Mucosa of stomach (tissue), 1 donor: ENCODE measurements at regions not wholly inside any gene's neighbourhood (a gene's known extent, or its start where the extent isn't known, plus 50 kb on each side); places are given as distances from the start of the nearest gene placed in this dataset.

Experiments used
- H3K27me3 ChIP-seq: one replicate; pipeline ENCODE4 v1.7.0; 2013; ENCODE audit warnings: mild to moderate bottlenecking, low read length; ENCODE audit not compliant: control insufficient read depth, insufficient read depth
- H3K36me3 ChIP-seq: one replicate; pipeline ENCODE4 v1.7.0; 2013; ENCODE audit warnings: low read length; ENCODE audit not compliant: control insufficient read depth, insufficient read depth
- H3K4me1 ChIP-seq: one replicate; pipeline ENCODE4 v1.7.0; 2013; ENCODE audit warnings: mild to moderate bottlenecking, low read length; ENCODE audit not compliant: control insufficient read depth, insufficient read depth
- H3K4me3 ChIP-seq: one replicate; pipeline ENCODE4 v1.7.0; 2013; ENCODE audit warnings: low read length
- H3K9ac ChIP-seq: one replicate; pipeline ENCODE4 v1.7.0; 2013; ENCODE audit warnings: mild to moderate bottlenecking, low read length, moderate library complexity
- H3K9me3 ChIP-seq: one replicate; pipeline ENCODE4 v1.7.0; 2013; ENCODE audit warnings: mild to moderate bottlenecking, low read length, moderate library complexity; ENCODE audit not compliant: control insufficient read depth
- donor health status: Pancreatic carcinoma.

DNA sequence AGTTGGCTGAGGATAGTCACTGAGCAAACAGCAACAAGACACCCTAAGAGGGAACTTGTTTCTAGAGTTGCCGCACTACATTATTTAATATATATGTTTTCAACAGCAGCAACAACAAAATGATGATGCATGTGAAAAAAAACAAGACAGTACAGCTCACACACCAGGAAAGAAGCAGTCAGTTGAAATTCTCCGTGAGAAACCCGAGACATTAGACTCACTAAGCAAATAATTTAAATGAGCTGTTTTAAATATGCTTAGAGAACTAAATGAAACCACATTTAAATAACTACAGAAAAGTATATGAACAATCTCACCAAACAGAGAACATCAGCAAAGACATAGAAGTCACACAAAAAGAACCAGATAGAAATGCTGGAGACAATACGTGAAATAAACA is 426.3 kb upstream of the PFKP start:
- Histone ChIP-seq H3K36me3 (no peaks in the 10 kb centered on the region), H3K4me3 (no peak overlapping the region)

DNA sequence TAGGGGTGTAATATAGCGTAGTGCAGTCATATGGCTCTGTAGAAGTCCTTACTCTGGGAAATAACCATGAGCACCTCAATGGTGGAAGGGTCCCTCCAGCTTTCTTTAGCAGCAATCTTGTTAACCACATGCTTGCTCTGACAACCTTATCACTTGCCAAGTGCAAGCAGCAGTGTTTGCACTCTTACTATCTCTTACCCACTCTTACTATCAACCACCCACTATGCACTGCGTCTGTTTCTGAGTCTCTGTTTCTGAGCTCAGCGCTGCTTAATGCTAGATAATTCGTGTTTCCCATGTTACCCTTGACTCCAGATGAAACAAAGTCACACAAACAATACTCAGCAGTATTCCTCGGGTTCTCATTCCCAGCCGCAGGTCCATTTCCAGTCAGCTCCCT is 433.7 kb upstream of the PFKP start:
- no peak overlapping the region for H3K9ac ChIP-seq
- no peaks in the 10 kb centered on the region for H3K4me1 ChIP-seq
- no peaks in the 10 kb centered on the region for H3K9me3 ChIP-seq
- no peak overlapping the region for H3K4me3 ChIP-seq
- no peaks in the 10 kb centered on the region for H3K36me3 ChIP-seq
- H3K27me3 ChIP-seq: no peaks in the 10 kb centered on the region

More for the DNA sequence above, 426.3 kb upstream of the PFKP start:
- no peaks in the 10 kb centered on the region for H3K9me3 ChIP-seq
- no peak overlapping the region for H3K9ac ChIP-seq
- H3K27me3 ChIP-seq: no peaks in the 10 kb centered on the region
- no peaks in the 10 kb centered on the region for H3K4me1 ChIP-seq

DNA sequence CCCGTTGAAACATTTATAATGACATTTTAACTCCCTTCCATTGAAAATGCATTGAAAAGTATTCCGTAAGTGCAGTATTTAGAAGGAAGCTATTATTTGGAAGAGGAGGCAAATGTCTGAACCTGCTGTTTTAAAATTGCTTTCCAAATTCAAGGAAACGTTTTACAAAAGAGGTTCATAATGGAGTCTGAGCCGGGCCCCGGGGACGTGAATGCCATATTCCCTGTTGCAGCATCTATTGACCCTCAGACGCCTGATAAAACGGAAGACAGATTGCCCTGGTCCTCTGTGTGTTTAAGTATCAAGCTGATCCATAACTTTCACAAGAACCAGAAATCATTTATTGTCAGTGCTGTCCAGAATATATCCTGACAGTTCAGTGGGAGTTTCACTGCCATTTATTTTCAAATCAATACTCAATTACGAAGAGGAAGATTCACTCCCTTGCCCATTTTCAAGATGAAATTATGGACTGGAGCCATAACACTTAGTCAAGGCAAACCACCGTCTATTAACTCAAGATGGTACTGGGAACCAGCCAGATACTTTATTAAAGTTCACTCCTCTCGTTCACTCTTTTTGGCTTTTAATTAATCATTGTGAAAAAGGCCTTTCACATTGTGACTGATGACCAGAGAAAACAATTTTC is 435.7 kb upstream of the PFKP start:
- H3K36me3 ChIP-seq: no peaks in the 10 kb centered on the region
- H3K9me3 ChIP-seq: no peaks in the 10 kb centered on the region
- H3K4me3 ChIP-seq: no peak overlapping the region
- H3K9ac ChIP-seq: no peak overlapping the region
- no peaks in the 10 kb centered on the region for H3K4me1 ChIP-seq
- no peaks in the 10 kb centered on the region for H3K27me3 ChIP-seq

DNA sequence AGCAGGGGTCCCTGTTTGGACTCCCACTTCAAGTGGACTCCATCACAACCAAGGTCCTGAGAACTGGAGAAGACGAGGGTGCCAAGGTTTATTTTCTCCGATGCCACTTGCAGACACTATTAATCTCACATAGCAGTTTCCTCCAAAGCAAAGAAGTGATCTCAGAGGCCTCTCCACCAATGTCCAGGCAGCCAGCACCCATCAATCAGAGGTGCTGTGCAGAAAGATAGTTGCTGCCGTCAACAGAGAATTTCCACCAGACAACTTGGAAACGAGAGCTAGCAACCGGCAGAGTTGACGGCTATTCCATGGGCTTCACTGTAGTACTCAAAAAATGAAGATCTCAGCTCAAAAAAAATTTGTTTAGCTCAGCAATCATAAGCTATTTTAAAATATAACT is 438.6 kb upstream of the PFKP start:
- Histone ChIP-seq H3K36me3 (no peaks in the 10 kb centered on the region), H3K9ac (no peak overlapping the region), H3K27me3 (no peaks in the 10 kb centered on the region), H3K4me1 (no peaks in the 10 kb centered on the region), H3K9me3 (no peaks in the 10 kb centered on the region), H3K4me3 (no peak overlapping the region)

DNA sequence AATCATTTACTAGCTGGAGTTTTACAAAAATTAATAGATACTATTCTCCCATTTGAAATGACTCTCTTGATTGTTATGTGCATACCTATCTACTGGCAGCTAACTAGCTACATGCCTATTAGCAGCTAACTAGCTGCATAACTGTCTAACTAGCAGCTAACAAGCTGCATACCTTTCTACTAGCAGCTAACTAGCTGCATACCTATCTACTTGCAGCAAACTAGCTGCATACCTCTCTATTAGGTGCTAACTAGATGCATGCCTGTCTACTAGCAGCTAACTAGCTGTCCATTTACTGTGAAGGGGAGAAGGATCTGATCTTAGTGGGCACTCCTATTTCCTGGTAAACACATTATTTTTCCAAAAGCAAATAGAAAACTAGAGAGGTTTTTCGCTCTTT is 439.4 kb upstream of the PFKP start:
- no peaks in the 10 kb centered on the region for H3K4me1 ChIP-seq
- H3K36me3 ChIP-seq: no peaks in the 10 kb centered on the region
- H3K4me3 ChIP-seq: no peak overlapping the region
- no peaks in the 10 kb centered on the region for H3K9me3 ChIP-seq
- H3K9ac ChIP-seq: no peak overlapping the region
- H3K27me3 ChIP-seq: no peaks in the 10 kb centered on the region

DNA sequence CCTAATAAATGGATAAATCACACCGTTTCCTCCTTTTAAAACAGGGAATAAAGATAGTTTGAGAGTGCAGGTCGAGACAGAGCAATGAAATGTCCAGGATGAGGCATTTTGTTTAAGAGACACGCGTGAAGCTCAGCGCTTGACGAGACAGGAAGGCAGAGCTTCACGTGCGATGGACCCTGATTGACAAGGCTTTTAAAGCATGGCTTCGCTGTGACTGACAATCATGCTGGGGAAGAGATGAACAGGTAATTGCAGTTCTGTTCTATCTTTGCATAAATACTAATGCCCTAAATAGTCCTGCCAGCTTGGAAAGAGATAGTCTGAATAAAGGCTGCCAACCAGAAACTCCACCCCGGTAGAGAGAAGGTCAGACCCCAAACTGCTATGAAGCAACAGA is 442.3 kb upstream of the PFKP start:
- Histone ChIP-seq H3K9me3 (no peaks in the 10 kb centered on the region), H3K4me1 (no peaks in the 10 kb centered on the region), H3K4me3 (no peak overlapping the region), H3K9ac (no peak overlapping the region), H3K36me3 (no peaks in the 10 kb centered on the region), H3K27me3 (no peaks in the 10 kb centered on the region)

DNA sequence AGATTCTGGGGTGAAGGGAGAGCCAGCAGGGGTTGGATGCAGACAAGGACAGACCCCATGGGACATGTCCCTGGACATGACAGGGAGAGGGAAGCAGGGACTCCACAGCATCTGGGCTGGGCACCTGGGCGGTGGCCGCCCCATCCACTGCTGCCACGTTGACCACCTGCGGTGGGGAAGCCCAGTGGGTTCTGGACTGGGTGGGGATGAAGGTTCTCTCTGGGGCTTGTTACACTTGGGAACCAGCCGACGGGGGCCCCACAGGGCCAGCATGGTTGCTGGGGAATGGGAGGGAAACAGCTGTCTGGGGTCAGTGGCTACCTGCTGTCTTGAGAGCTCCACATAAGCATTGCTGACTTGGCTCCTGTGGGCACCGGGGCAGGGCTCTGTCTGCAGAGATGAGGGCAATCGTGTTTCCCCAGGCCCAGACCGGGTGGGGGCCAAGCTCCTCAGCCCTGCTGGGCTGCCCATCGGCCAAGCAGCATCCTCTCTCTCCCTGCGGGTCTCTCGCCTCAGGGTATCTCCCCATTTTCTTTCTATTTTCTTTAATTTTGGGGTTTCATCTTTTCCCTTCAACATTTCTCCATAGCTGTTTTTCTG is 443.6 kb upstream of the PFKP start:
- Histone ChIP-seq H3K36me3 (no peaks in the 10 kb centered on the region), H3K4me3 (no peak overlapping the region), H3K9ac (no peak overlapping the region), H3K9me3 (no peaks in the 10 kb centered on the region), H3K4me1 (no peaks in the 10 kb centered on the region), H3K27me3 (no peaks in the 10 kb centered on the region)

DNA sequence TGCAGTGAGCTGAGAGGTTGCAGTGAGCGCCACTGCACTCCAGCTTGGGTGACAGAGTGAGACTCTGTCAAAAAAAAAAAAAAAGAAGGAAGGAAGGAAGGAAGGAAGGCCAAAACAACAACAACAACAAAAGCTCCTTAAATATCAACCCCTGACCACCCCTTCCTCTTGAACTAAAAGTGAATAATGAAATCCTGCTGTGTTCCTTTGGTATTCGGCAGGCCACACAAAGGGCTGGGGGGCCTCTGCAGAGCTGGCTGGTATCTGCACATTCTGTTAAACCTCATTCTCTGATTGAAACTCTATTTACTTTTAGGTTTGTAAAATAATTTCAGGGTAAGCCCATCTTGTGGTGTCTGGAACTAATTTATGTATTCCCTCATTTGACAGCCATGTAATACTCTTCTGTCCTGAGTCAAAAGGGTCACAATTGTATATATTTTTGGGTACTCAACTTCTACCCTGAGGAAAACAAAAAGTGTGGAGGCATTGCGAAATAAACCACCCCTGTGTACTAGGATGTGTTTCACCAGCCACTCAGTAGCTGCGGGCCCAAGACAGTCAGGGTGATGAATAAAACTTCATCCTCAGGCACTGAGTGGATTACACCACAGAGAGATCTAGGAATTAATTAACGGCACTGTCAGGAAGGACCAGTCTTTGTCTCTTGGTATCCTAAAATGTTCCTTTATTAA is 446.4 kb upstream of the PFKP start:
- Histone ChIP-seq H3K36me3 (no peaks in the 10 kb centered on the region), H3K4me3 (no peak overlapping the region), H3K9ac (no peak overlapping the region), H3K9me3 (no peaks in the 10 kb centered on the region), H3K27me3 (no peaks in the 10 kb centered on the region), H3K4me1 (no peaks in the 10 kb centered on the region)

DNA sequence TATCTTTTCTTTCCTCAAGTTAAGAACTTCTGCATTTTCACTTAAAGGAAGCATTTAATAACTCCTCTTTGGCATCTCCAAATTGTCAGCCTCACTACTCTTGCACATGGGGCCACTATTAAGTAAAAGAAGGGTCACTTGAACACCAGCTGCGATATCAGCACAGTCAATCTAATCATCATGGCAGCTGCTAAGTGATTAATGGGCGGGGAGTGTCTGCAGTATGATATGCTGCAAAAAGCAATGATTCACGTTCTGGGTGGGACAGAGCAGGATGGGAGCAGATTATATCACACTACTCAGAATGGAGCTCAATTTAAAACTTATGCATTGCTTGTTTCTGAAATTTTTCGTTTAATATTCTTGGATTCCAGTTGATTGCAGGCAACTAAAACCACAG is 447.4 kb upstream of the PFKP start:
- no peak overlapping the region for H3K9ac ChIP-seq
- H3K27me3 ChIP-seq: no peaks in the 10 kb centered on the region
- no peaks in the 10 kb centered on the region for H3K9me3 ChIP-seq
- H3K4me1 ChIP-seq: no peaks in the 10 kb centered on the region
- H3K4me3 ChIP-seq: no peak overlapping the region
- no peaks in the 10 kb centered on the region for H3K36me3 ChIP-seq

DNA sequence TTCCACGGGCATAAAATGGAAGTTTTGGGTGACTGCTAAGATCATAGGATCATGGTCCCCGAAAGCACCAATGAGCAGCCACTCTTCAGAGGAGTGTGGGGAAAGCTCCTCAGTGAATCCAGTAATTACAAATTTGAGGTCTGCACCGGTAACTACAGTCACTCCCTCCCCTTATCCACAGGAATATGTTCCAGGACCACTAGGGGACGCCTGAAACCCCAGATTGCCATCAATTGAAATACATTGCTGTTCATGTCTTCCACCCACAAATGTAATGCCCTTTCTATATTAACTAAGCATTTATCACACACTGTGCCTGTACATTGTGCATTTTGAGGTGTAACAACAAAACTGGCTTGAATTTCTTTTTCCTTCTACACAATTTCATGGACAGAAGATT is 447.9 kb upstream of the PFKP start:
- H3K4me3 ChIP-seq: no peak overlapping the region
- no peaks in the 10 kb centered on the region for H3K4me1 ChIP-seq
- no peak overlapping the region for H3K9ac ChIP-seq
- no peaks in the 10 kb centered on the region for H3K27me3 ChIP-seq
- no peaks in the 10 kb centered on the region for H3K9me3 ChIP-seq
- H3K36me3 ChIP-seq: no peaks in the 10 kb centered on the region

DNA sequence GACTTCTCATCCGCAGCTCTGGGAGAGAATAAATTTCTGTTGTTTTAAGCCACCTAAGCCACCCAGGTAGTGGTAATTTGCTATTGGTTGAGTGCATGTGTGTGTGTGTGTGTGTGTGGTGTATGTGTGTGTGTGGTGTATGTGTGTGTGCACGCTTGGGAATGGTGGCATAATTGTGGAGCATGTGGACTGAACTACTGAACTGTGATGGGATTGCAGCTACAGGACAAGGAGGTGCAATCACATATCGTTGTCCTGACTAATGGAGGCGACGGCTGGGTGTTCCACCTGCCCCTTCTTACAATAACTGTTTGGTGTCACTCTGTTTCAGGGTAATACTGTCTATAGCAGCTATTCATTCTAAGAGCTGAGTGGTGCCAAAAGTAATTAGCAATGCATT is 448.7 kb upstream of the PFKP start:
- Histone ChIP-seq H3K9ac (no peak overlapping the region), H3K4me1 (no peaks in the 10 kb centered on the region), H3K4me3 (no peak overlapping the region), H3K9me3 (no peaks in the 10 kb centered on the region), H3K36me3 (no peaks in the 10 kb centered on the region), H3K27me3 (no peaks in the 10 kb centered on the region)

DNA sequence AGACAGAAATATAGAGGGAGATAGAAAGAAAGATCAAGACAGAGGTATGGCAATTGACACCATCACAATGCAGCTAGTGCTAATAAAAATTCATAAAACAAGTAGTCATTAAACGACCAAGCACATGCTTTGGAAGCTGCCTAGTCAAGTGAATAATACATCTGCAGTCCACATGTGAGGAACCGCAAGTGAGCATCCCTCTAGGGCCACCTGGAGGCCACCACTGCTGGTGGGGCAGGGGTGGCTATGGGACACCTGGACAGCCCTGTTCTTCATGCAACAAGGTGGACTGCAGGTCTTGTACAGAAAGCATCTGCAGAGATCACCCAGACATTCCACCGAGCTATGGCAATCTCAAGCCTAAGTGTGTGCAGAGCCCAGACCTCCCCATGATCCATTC is 451.1 kb upstream of the PFKP start:
- no peaks in the 10 kb centered on the region for H3K27me3 ChIP-seq
- H3K9ac ChIP-seq: no peak overlapping the region
- no peak overlapping the region for H3K4me3 ChIP-seq
- no peaks in the 10 kb centered on the region for H3K36me3 ChIP-seq
- H3K9me3 ChIP-seq: no peaks in the 10 kb centered on the region
- H3K4me1 ChIP-seq: no peaks in the 10 kb centered on the region
